ENCODE measurements at regions not wholly inside any gene's neighbourhood (a gene's known extent, or its start where the extent isn't known, plus 50 kb on each side); places are given as distances from the start of the nearest gene placed in this dataset.

DNA sequence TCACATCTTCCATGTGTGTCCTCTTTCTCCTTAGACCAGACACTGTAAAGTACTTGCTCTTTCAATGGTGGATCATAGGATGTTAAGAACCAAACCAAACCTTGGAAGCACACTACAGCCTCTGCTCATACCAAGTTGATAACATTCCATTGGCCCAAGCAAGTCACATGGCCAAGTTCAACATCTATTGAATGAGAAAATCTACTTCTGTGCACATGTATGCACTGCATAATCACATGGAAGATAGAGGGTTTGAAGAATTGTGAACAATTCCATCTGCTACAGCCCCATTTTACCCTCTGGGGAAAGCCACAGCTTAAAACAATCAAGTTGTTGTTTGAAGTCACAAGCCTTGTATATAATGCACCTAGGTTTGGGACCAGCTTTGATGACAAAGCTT lies 68.2 kb downstream of the MFAP3 start:
- Histone ChIP-seq H2AFZ (ENCODE audit: low read depth) (no peak overlapping the region), H3K27ac (ENCODE audit: low read depth in 2 of 2, low read length in 1 of 2) (no peak overlapping the region), H4K20me1 (ENCODE audit: insufficient read depth) (no peaks in the 10 kb centered on the region), H3K9me2 (no peaks in the 10 kb centered on the region), H3K4me1 (ENCODE audit: control insufficient read depth in 1 of 2, insufficient read depth in 2 of 2, low read depth in 1 of 2, low read length in 1 of 2) (peaks cover 0 to 5% of the 10 kb centered on the region in 2 experiments; a peak in 1 of 4 replicates), H3K4me2 (no peak overlapping the region), H3K9ac (no peak overlapping the region), H3K27me3 (ENCODE audit: insufficient read depth) (no peaks in the 10 kb centered on the region), H3K36me3 (replicated peaks in 1 of 2; ENCODE audit: control insufficient read depth in 1 of 2, insufficient read depth in 2 of 2, low read length in 1 of 2) (no peaks in the 10 kb centered on the region), H3K79me2 (ENCODE audit: insufficient read depth) (no peaks in the 10 kb centered on the region), H3K9me3 (no peaks in the 10 kb centered on the region), H3K4me3 (ENCODE audit: low read depth in 2 of 2, low read length in 1 of 2) (no peak overlapping the region), H3F3A (replicated peaks; ENCODE audit: insufficient read depth) (no peaks in the 10 kb centered on the region)
- no peak for DNase-seq
- ChIA-PET CTCF (interaction anchor here (0.7 kb wide), 1 partner anchor 18 kb away, joined by 3 read pairs; no protein-coding TSS in a partner anchor), POLR2A (no interaction called here)
- no peak for TF ChIP-seq YY1 (IDR thresholded peaks at IDR 0.05; ENCODE audit: low read depth)
- TF ChIP-seq, protein P1, sequence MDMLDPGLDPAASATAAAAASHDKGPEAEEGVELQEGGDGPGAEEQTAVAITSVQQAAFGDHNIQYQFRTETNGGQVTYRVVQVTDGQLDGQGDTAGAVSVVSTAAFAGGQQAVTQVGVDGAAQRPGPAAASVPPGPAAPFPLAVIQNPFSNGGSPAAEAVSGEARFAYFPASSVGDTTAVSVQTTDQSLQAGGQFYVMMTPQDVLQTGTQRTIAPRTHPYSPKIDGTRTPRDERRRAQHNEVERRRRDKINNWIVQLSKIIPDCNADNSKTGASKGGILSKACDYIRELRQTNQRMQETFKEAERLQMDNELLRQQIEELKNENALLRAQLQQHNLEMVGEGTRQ (IDR thresholded peaks at IDR 0.05; ENCODE audit: borderline replicate concordance, low read depth, low read length), result no peak

DNA sequence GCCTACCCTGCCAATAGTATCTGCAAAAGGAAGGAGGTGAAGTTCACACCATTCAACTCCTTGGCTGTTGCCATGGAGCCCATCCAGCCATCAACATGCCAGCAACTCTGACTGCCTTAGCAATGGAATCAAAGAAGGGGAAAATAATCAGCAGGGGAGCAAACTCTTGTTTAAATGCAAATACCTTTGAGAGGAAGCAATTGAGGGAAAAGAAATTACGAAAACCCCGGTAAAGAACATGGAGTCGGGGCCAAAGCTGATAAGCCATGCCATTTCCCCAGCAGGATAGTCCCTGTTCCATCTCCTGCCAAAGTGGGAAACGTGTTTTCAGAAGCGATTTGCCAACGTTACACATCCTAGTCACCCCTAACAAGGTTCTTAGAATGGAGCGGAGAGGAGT lies 69.0 kb downstream of the MFAP3 start:
- H3K4me1 ChIP-seq (ENCODE audit: control insufficient read depth in 1 of 2, insufficient read depth in 2 of 2, low read depth in 1 of 2, low read length in 1 of 2), result peaks cover 0 to 5% of the 10 kb centered on the region in 2 experiments; a peak in 1 of 4 replicates
- POLR2A ChIA-PET, result no interaction called here
- CTCF ChIA-PET, result interaction anchor here (1.7 to 2.1 kb wide), 2 partner anchors 31 to 35 kb away, joined by 4 to 9 read pairs; no protein-coding TSS in a partner anchor
- H3F3A ChIP-seq (replicated peaks; ENCODE audit: insufficient read depth), result no peaks in the 10 kb centered on the region
- H3K4me3 ChIP-seq (ENCODE audit: low read depth in 2 of 2, low read length in 1 of 2), result no peak overlapping the region
- WGBS (ENCODE audit: low lambda C conversion rate), result 66% methylated on average over 7 of the region's 7 CpGs
- H3K36me3 ChIP-seq (replicated peaks in 1 of 2; ENCODE audit: control insufficient read depth in 1 of 2, insufficient read depth in 2 of 2, low read length in 1 of 2), result no peaks in the 10 kb centered on the region
- TF ChIP-seq SIN3A (IDR thresholded peaks at IDR 0.05; ENCODE audit: borderline replicate concordance, low read depth, low read length), result no peak
- TF ChIP-seq, protein P2, sequence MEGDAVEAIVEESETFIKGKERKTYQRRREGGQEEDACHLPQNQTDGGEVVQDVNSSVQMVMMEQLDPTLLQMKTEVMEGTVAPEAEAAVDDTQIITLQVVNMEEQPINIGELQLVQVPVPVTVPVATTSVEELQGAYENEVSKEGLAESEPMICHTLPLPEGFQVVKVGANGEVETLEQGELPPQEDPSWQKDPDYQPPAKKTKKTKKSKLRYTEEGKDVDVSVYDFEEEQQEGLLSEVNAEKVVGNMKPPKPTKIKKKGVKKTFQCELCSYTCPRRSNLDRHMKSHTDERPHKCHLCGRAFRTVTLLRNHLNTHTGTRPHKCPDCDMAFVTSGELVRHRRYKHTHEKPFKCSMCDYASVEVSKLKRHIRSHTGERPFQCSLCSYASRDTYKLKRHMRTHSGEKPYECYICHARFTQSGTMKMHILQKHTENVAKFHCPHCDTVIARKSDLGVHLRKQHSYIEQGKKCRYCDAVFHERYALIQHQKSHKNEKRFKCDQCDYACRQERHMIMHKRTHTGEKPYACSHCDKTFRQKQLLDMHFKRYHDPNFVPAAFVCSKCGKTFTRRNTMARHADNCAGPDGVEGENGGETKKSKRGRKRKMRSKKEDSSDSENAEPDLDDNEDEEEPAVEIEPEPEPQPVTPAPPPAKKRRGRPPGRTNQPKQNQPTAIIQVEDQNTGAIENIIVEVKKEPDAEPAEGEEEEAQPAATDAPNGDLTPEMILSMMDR (IDR thresholded peaks at IDR 0.05), result no peak
- TF ChIP-seq NRF1 (IDR thresholded peaks at IDR 0.05; ENCODE audit: low read depth, low read length), result no peak
- TF ChIP-seq YY1 (IDR thresholded peaks at IDR 0.05; ENCODE audit: low read depth), result no peak
- no peak for TF ChIP-seq SMC3 (IDR thresholded peaks at IDR 0.05; ENCODE audit: low read depth, low read length)
- TF ChIP-seq FOSL2 (IDR thresholded peaks at IDR 0.05; ENCODE audit: borderline replicate concordance, low read depth), result no peak
- TF ChIP-seq NFIC (IDR thresholded peaks at IDR 0.05; ENCODE audit: borderline replicate concordance), result no peak
- TF ChIP-seq, protein P3, sequence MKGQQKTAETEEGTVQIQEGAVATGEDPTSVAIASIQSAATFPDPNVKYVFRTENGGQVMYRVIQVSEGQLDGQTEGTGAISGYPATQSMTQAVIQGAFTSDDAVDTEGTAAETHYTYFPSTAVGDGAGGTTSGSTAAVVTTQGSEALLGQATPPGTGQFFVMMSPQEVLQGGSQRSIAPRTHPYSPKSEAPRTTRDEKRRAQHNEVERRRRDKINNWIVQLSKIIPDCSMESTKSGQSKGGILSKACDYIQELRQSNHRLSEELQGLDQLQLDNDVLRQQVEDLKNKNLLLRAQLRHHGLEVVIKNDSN (IDR thresholded peaks at IDR 0.05; ENCODE audit: borderline replicate concordance, low read depth), result no peak
- H3K27me3 ChIP-seq (ENCODE audit: insufficient read depth), result no peaks in the 10 kb centered on the region
- no peaks in the 10 kb centered on the region for H3K9me2 ChIP-seq
- no peak overlapping the region for H2AFZ ChIP-seq (ENCODE audit: low read depth)
- no peak for DNase-seq
- no peak overlapping the region for H3K4me2 ChIP-seq
- no peaks in the 10 kb centered on the region for H3K79me2 ChIP-seq (ENCODE audit: insufficient read depth)
- H3K27ac ChIP-seq (ENCODE audit: low read depth in 2 of 2, low read length in 1 of 2), result no peak overlapping the region
- H4K20me1 ChIP-seq (ENCODE audit: insufficient read depth), result no peaks in the 10 kb centered on the region
- no peak overlapping the region for H3K9ac ChIP-seq
- H3K9me3 ChIP-seq, result no peaks in the 10 kb centered on the region
